ENCODE measurements at regions not wholly inside any gene's neighbourhood (a gene's known extent, or its start where the extent isn't known, plus 50 kb on each side); places are given as distances from the start of the nearest gene placed in this dataset.

- Histone ChIP-seq H3K4me3 (no peak overlapping the region), H3K9me3 (ENCODE audit: low read depth, low read length) (no peaks in the 10 kb centered on the region), H3K9ac (ENCODE audit: insufficient read length) (no peak overlapping the region), H3K27ac (no peak overlapping the region), H3K36me3 (ENCODE audit: insufficient read depth, low read length) (no peaks in the 10 kb centered on the region)
- no peak for DNase-seq (ENCODE audit: low read depth, low spot score)
- TF ChIP-seq FOXP2 (optimal IDR thresholded peaks at IDR 0.05; ENCODE audit: control extremely low read depth, extremely low read length, insufficient read depth), result no peak
- no peak for TF ChIP-seq POLR2AphosphoS5 (IDR thresholded peaks at IDR 0.05; ENCODE audit: borderline replicate concordance, low read depth, low read length)
- TF ChIP-seq EZH2 (IDR thresholded peaks at IDR 0.05), result no peak
These were observed 176.4 kb downstream of the C5orf15 start for GRCh38 chr5:133792024-133792423.

DNA sequence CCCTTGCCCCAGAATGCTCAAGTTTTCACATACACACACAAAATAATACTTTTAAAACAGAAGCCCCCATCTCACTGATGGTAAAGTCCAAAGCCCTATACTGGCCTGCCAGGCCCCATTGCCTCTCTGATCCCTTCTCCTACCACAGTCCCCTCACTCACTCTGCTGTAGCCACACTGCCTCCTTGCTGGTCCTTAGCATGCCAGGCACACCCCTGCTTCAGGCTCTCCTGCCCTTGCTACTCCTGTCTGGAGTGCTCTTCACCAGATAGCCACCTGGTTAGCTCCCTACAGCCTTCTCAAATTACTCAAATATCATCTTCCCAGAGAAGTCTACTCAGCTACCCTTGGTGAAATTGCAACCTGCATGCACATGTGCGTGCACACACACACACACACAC, 177.5 kb downstream of the C5orf15 start:
- Histone ChIP-seq H3K9ac (ENCODE audit: insufficient read length) (no peak overlapping the region), H3K9me3 (ENCODE audit: low read depth, low read length) (no peaks in the 10 kb centered on the region), H3K36me3 (ENCODE audit: insufficient read depth, low read length) (no peaks in the 10 kb centered on the region), H3K4me3 (no peak overlapping the region), H3K27ac (no peak overlapping the region)
- DNase-seq (ENCODE audit: low read depth, low spot score), result no peak
- TF ChIP-seq EZH2 (IDR thresholded peaks at IDR 0.05), result no peak

DNA sequence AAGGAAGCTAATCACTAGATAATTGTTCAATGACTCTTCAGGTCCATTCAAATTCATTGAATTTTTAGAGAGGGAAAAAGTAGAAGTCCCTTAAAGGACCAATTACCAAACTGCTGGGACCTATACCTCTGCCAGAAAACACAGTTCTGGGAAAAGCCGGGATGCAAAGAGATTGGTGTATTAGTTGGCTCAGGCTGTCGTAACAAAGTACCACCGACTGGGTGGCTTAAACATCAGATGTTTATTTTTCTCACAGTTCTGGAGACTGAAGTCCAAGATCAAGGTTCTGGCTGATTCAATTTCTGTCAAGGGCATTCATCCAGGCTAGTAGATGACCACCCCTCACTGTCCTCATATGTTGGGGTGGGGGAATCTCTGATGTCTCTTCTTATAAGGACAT, 177.1 kb upstream of the FSTL4 start:
- H3K9ac ChIP-seq (ENCODE audit: insufficient read length), result no peak overlapping the region
- no peak overlapping the region for H3K27ac ChIP-seq
- no peak overlapping the region for H3K4me3 ChIP-seq
- no peaks in the 10 kb centered on the region for H3K36me3 ChIP-seq (ENCODE audit: insufficient read depth, low read length)
- TF ChIP-seq EZH2 (IDR thresholded peaks at IDR 0.05) (no peak), FOXP2 (optimal IDR thresholded peaks at IDR 0.05; ENCODE audit: control extremely low read depth, extremely low read length, insufficient read depth) (no peak), POLR2AphosphoS5 (IDR thresholded peaks at IDR 0.05; ENCODE audit: borderline replicate concordance, low read depth, low read length) (no peak)
- no peaks in the 10 kb centered on the region for H3K9me3 ChIP-seq (ENCODE audit: low read depth, low read length)
- DNase-seq (ENCODE audit: low read depth, low spot score), result no peak

DNA sequence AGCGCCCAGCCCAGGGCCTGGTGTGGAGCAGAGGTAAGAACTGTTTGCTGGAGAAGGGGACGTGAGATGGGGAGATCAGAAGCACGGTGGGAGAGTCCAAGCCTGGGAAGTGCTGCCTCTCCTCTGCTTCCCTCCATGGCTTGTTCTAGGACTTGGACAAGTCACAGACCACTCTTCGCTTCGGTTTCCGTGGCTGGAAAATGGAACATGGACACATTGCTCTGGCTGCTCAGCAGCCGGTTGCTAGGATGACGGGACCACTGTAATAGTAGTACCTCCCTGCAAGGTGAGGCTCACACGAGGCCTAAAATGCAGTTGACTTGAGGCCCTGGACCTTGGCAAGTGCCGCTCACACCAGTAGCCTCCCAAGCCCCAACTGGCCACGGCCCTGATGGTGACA, 175.8 kb upstream of the FSTL4 start:
- no peak for DNase-seq (ENCODE audit: low read depth, low spot score)
- Histone ChIP-seq H3K27ac (no peak overlapping the region), H3K9me3 (ENCODE audit: low read depth, low read length) (no peaks in the 10 kb centered on the region), H3K36me3 (ENCODE audit: insufficient read depth, low read length) (no peaks in the 10 kb centered on the region), H3K4me3 (no peak overlapping the region), H3K9ac (ENCODE audit: insufficient read length) (no peak overlapping the region)
- TF ChIP-seq FOXP2 (optimal IDR thresholded peaks at IDR 0.05; ENCODE audit: control extremely low read depth, extremely low read length, insufficient read depth), result no peak

- no peak overlapping the region for H3K4me3 ChIP-seq
- H3K9me3 ChIP-seq (ENCODE audit: low read depth, low read length), result no peaks in the 10 kb centered on the region
- H3K27ac ChIP-seq, result no peak overlapping the region
- H3K9ac ChIP-seq (ENCODE audit: insufficient read length), result no peak overlapping the region
- H3K36me3 ChIP-seq (ENCODE audit: insufficient read depth, low read length), result no peaks in the 10 kb centered on the region
- no peak for TF ChIP-seq FOXP2 (optimal IDR thresholded peaks at IDR 0.05; ENCODE audit: control extremely low read depth, extremely low read length, insufficient read depth)
- TF ChIP-seq POLR2AphosphoS5 (IDR thresholded peaks at IDR 0.05; ENCODE audit: borderline replicate concordance, low read depth, low read length), result no peak
- TF ChIP-seq EZH2 (IDR thresholded peaks at IDR 0.05), result no peak
- DNase-seq (ENCODE audit: low read depth, low spot score), result no peak
These were observed 174.1 kb upstream of the FSTL4 start for GRCh38 chr5:133786420-133786819.

GRCh38 chr5:133785182-133785581, 172.8 kb upstream of the FSTL4 start:
- no peaks in the 10 kb centered on the region for H3K9me3 ChIP-seq (ENCODE audit: low read depth, low read length)
- H3K4me3 ChIP-seq, result no peak overlapping the region
- DNase-seq (ENCODE audit: low read depth, low spot score), result no peak
- no peak overlapping the region for H3K27ac ChIP-seq
- H3K9ac ChIP-seq (ENCODE audit: insufficient read length), result no peak overlapping the region
- no peaks in the 10 kb centered on the region for H3K36me3 ChIP-seq (ENCODE audit: insufficient read depth, low read length)
- TF ChIP-seq EZH2 (IDR thresholded peaks at IDR 0.05), result no peak
- TF ChIP-seq FOXP2 (optimal IDR thresholded peaks at IDR 0.05; ENCODE audit: control extremely low read depth, extremely low read length, insufficient read depth), result no peak
- no peak for TF ChIP-seq POLR2AphosphoS5 (IDR thresholded peaks at IDR 0.05; ENCODE audit: borderline replicate concordance, low read depth, low read length)

GRCh38 chr5:133783481-133783880, 171.1 kb upstream of the FSTL4 start:
- Histone ChIP-seq H3K27ac (no peak overlapping the region), H3K4me3 (no peak overlapping the region), H3K36me3 (ENCODE audit: insufficient read depth, low read length) (no peaks in the 10 kb centered on the region), H3K9me3 (ENCODE audit: low read depth, low read length) (no peaks in the 10 kb centered on the region), H3K9ac (ENCODE audit: insufficient read length) (no peak overlapping the region)
- no peak for TF ChIP-seq POLR2AphosphoS5 (IDR thresholded peaks at IDR 0.05; ENCODE audit: borderline replicate concordance, low read depth, low read length)
- no peak for TF ChIP-seq FOXP2 (optimal IDR thresholded peaks at IDR 0.05; ENCODE audit: control extremely low read depth, extremely low read length, insufficient read depth)
- no peak for TF ChIP-seq EZH2 (IDR thresholded peaks at IDR 0.05)
- no peak for DNase-seq (ENCODE audit: low read depth, low spot score)

DNA sequence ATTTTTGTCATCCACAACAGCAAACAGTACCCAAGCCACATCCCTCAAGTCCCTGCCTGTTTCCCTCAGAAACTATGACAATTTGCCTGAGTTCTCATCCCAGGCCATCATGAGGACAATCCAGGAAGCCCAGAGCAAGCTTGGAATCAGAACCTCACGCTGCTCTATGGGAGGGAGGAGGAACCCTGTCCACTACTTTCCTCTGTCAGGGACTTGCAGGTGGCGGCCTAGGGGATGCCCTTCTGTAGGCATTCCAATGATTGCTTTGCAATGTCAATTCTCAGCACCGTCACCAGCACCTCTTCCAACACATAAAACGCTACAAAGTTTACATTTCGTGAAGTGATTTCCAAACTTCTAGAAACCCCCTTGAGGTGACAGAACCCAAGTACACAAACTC, 170.4 kb upstream of the FSTL4 start:
- H3K9ac ChIP-seq (ENCODE audit: insufficient read length), result no peak overlapping the region
- H3K36me3 ChIP-seq (ENCODE audit: insufficient read depth, low read length), result no peaks in the 10 kb centered on the region
- no peaks in the 10 kb centered on the region for H3K9me3 ChIP-seq (ENCODE audit: low read depth, low read length)
- H3K4me3 ChIP-seq, result no peak overlapping the region
- H3K27ac ChIP-seq, result no peak overlapping the region
- DNase-seq (ENCODE audit: low read depth, low spot score), result no peak
- TF ChIP-seq EZH2 (IDR thresholded peaks at IDR 0.05) (no peak), POLR2AphosphoS5 (IDR thresholded peaks at IDR 0.05; ENCODE audit: borderline replicate concordance, low read depth, low read length) (no peak), FOXP2 (optimal IDR thresholded peaks at IDR 0.05; ENCODE audit: control extremely low read depth, extremely low read length, insufficient read depth) (no peak)

DNA sequence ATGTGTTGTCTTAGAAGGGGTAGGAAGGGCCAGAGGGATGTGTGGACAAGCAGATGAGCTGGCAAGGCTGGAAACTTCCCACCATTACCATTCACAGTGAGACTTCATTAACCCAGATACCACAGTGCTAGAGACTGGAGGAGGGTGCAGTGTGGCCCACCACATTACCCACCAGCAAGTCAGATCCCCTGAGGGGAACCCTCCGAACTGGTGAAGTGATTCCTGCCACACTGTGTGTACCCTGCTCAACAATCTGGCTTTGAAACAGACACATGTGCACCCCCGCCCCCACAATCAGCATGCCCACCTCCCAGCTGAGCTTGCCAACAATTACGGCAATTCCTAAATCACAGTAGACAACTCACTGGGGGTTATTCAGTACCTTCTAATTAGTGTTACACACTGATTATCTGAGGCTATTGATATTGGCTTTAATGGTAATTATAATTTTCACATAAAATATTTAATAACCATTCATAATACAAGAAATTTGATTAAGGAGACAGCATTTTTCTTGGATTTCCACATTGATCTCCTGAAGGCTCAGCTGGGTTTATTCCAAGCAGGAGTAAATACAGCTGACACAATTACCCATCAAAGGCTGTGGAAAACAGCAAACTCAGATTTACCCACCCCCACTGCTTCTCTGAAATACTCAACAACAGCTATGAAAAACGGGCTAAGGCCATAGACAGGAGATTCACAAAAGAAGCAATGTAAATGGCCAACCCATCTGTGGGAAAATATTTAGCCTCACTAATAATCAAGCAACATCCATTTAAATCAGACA, 169.3 kb upstream of the FSTL4 start:
- no peak for DNase-seq (ENCODE audit: low read depth, low spot score)
- H3K4me3 ChIP-seq, result no peak overlapping the region
- no peaks in the 10 kb centered on the region for H3K36me3 ChIP-seq (ENCODE audit: insufficient read depth, low read length)
- no peak overlapping the region for H3K27ac ChIP-seq
- no peak overlapping the region for H3K9ac ChIP-seq (ENCODE audit: insufficient read length)
- no peaks in the 10 kb centered on the region for H3K9me3 ChIP-seq (ENCODE audit: low read depth, low read length)
- TF ChIP-seq FOXP2 (optimal IDR thresholded peaks at IDR 0.05; ENCODE audit: control extremely low read depth, extremely low read length, insufficient read depth) (no peak), EZH2 (IDR thresholded peaks at IDR 0.05) (no peak), POLR2AphosphoS5 (IDR thresholded peaks at IDR 0.05; ENCODE audit: borderline replicate concordance, low read depth, low read length) (no peak)
